Right atrium auricular region (tissue), 2 donors: ENCODE measurements at regions not wholly inside any gene's neighbourhood (a gene's known extent, or its start where the extent isn't known, plus 50 kb on each side); places are given as distances from the start of the nearest gene placed in this dataset.
A peak's percentile ranks its signal among the peaks of the same experiment; 100 is the strongest.

Experiments
- DNase-seq: peaks from one replicate; pipeline ENCODE4 v3.0.0-alpha.2; 2019; ENCODE audit warnings: low spot score
- H3K27ac ChIP-seq, 2 donors: fragments of 200-600 bp; sonication (generic); 1 replicate in 1 of 2; 2 replicates in 1 of 2; pipeline ENCODE4 v1.5.1; 2016 to 2019
- H3K27me3 ChIP-seq, 2 donors: fragments of 200-600 bp; sonication (generic); one replicate each; pipeline versions ENCODE4 v1.5.1 to v1.6.0; 2017 to 2019
- H3K36me3 ChIP-seq: fragments of 200-600 bp; sonication (generic); one replicate; pipeline ENCODE4 v1.5.1; 2016
- H3K4me1 ChIP-seq, 2 donors: fragments of 200-600 bp; sonication (generic); one replicate each; pipeline versions ENCODE4 v1.5.1 to v1.6.0; 2017 to 2019
- H3K4me3 ChIP-seq, 2 donors: fragments of 200-600 bp; sonication (generic); 1 replicate in 1 of 2; 2 replicates in 1 of 2; pipeline ENCODE4 v1.5.1; 2017 to 2019; ENCODE audit warnings: mild to moderate bottlenecking in 1 of 2, moderate library complexity in 1 of 2
- H3K9me3 ChIP-seq, 2 donors: fragments of 200-600 bp; sonication (generic); one replicate each; pipeline ENCODE4 v1.5.1; 2019
- CTCF ChIP-seq, 2 donors: fragments of 200-600 bp; sonication (generic); IDR thresholded peaks; one replicate each; pipeline ENCODE4 v1.5.1; 2019; ENCODE audit warnings: antibody characterized with exemption in 2 of 2

GRCh38 chr10:110392868-110393740, 88.4 kb upstream of the SMNDC1 start:
- Histone ChIP-seq H3K4me1 (peaks cover 0 to 9% of the 10 kb centered on the region in 2 donors), H3K4me3 (no peak overlapping the region), H3K36me3 (no peaks in the 10 kb centered on the region), H3K27ac (no peak overlapping the region), H3K27me3 (no peaks in the 10 kb centered on the region), H3K9me3 (no peaks in the 10 kb centered on the region)
- TF ChIP-seq CTCF (IDR thresholded peaks at IDR 0.05): no peak
- DNase-seq: no peak

GRCh38 chr10:110393866-110394265, 89.1 kb upstream of the SMNDC1 start:
- no peak overlapping the region for H3K4me3 ChIP-seq
- H3K27me3 ChIP-seq: no peaks in the 10 kb centered on the region
- no peak for TF ChIP-seq CTCF (IDR thresholded peaks at IDR 0.05)
- no peak overlapping the region for H3K27ac ChIP-seq
- peaks cover 0 to 14% of the 10 kb centered on the region in 2 donors for H3K4me1 ChIP-seq
- no peaks in the 10 kb centered on the region for H3K9me3 ChIP-seq
- DNase-seq: no peak
- H3K36me3 ChIP-seq: no peaks in the 10 kb centered on the region

GRCh38 chr10:110394296-110394695, 89.6 kb upstream of the SMNDC1 start:
- H3K27me3 ChIP-seq: no peaks in the 10 kb centered on the region
- no peaks in the 10 kb centered on the region for H3K36me3 ChIP-seq
- H3K4me3 ChIP-seq: no peak overlapping the region
- H3K4me1 ChIP-seq: peaks cover 0 to 16% of the 10 kb centered on the region in 2 donors
- no peak for TF ChIP-seq CTCF (IDR thresholded peaks at IDR 0.05)
- DNase-seq: no peak
- H3K27ac ChIP-seq: no peak overlapping the region
- H3K9me3 ChIP-seq: no peaks in the 10 kb centered on the region

- Histone ChIP-seq H3K4me1 (peaks cover 0 to 21% of the 10 kb centered on the region in 2 donors), H3K36me3 (no peaks in the 10 kb centered on the region), H3K4me3 (no peak overlapping the region), H3K27ac (no peak overlapping the region), H3K9me3 (no peaks in the 10 kb centered on the region), H3K27me3 (no peaks in the 10 kb centered on the region)
- no peak for TF ChIP-seq CTCF (IDR thresholded peaks at IDR 0.05)
- DNase-seq: no peak
Observed at GRCh38 chr10:110394898-110395297, 90.2 kb upstream of the SMNDC1 start.

GRCh38 chr10:110395350-110396283, 90.9 kb upstream of the SMNDC1 start:
- Histone ChIP-seq H3K27ac (no peak overlapping the region), H3K4me3 (no peak overlapping the region), H3K27me3 (no peaks in the 10 kb centered on the region), H3K9me3 (no peaks in the 10 kb centered on the region), H3K4me1 (peaks cover 0 to 21% of the 10 kb centered on the region in 2 donors), H3K36me3 (no peaks in the 10 kb centered on the region)
- peak; percentile 64 for DNase-seq
- TF ChIP-seq CTCF (IDR thresholded peaks at IDR 0.05): no peak
